H1 (cell line): ENCODE measurements at regions not wholly inside any gene's neighbourhood (a gene's known extent, or its start where the extent isn't known, plus 50 kb on each side); places are given as distances from the start of the nearest gene placed in this dataset.

ENCODE experiments used
- CTCF ChIA-PET: fragments of 300-600 bp; sonication (Branson Sonifier 250); formaldehyde crosslinking; loops from one replicate; lab custom pipeline; 2021; ENCODE audit not compliant: partially characterized antibody; lab: Charles Lee
- POLR2A ChIA-PET: fragments of 300-600 bp; sonication (Branson Sonifier 250); formaldehyde crosslinking; loops from one replicate; lab custom pipeline; 2021; ENCODE audit warnings: inconsistent platforms; ENCODE audit not compliant: partially characterized antibody; lab: Charles Lee
- DNase-seq, 2 experiments: peaks; one replicate each; pipeline versions ENCODE4 v3.0.0 to v3.0.0-alpha.2; 2010 to 2022; ENCODE audit warnings: low spot score in 2 of 2, low read depth in 1 of 2, mixed read lengths in 1 of 2
- FAIRE-seq: peaks from 2 replicates; lab custom pipeline; 2011; peaks lifted over from hg19 to GRCh38; lab: Jason Lieb, UNC
- H2AFZ ChIP-seq: 2 replicates; pipeline ENCODE4 v1.8.1; 2012; ENCODE audit warnings: low read length, inconsistent platforms
- H2AK5ac ChIP-seq: 2 replicates; pipeline ENCODE4 v1.6.1; 2013; ENCODE audit warnings: low read depth, low read length
- H2BK120ac ChIP-seq: replicated peaks from 2 replicates; pipeline ENCODE3; 2013; ENCODE audit warnings: low read depth, low read length, inconsistent platforms
- H2BK12ac ChIP-seq: 2 replicates; pipeline ENCODE4 v1.6.1; 2013; ENCODE audit warnings: low read depth, low read length
- H2BK15ac ChIP-seq: 2 replicates; pipeline ENCODE4 v1.6.1; 2013; ENCODE audit warnings: low read length
- H2BK20ac ChIP-seq: 2 replicates; pipeline ENCODE4 v1.6.1; 2013; ENCODE audit warnings: low read length
- H2BK5ac ChIP-seq: 2 replicates; pipeline ENCODE4 v1.6.1; 2013; ENCODE audit warnings: low read depth, low read length
- H3K14ac ChIP-seq: 2 replicates; pipeline ENCODE4 v1.6.1; 2013; ENCODE audit warnings: inconsistent platforms; ENCODE audit not compliant: insufficient read length
- H3K18ac ChIP-seq: 2 replicates; pipeline ENCODE4 v1.6.1; 2013; ENCODE audit warnings: low read length; ENCODE audit errors: extremely low read depth
- H3K23ac ChIP-seq: 2 replicates; pipeline ENCODE4 v1.6.1; 2013; ENCODE audit warnings: inconsistent platforms; ENCODE audit not compliant: insufficient read length
- H3K23me2 ChIP-seq: 2 replicates; pipeline ENCODE4 v1.6.1; 2013; ENCODE audit warnings: low read depth, low read length
- H3K27ac ChIP-seq: 2 replicates; pipeline ENCODE4 v1.6.1; 2011; ENCODE audit warnings: low read depth, low read length, inconsistent platforms
- H3K27me3 ChIP-seq, 4 experiments: replicated peaks in 1 of 4; 1 replicate in 1 of 4; 2 replicates in 3 of 4; pipeline versions ENCODE4 v1.6.1 to v1.8.1; 2011 to 2013; ENCODE audit warnings: low read length in 3 of 4, mild to moderate bottlenecking in 3 of 4, inconsistent platforms in 2 of 4, mixed read lengths in 2 of 4, moderate library complexity in 1 of 4; ENCODE audit not compliant: control insufficient read depth in 3 of 4, insufficient read depth in 3 of 4; ENCODE audit errors: extremely low read depth in 1 of 4
- H3K36me3 ChIP-seq, 4 experiments: 2 replicates each; pipeline versions ENCODE4 v1.6.1 to v1.8.1; 2011 to 2013; ENCODE audit warnings: mild to moderate bottlenecking in 4 of 4, low read length in 3 of 4, moderate library complexity in 2 of 4, control low read depth in 1 of 4, inconsistent platforms in 1 of 4; ENCODE audit not compliant: insufficient read depth in 4 of 4, control insufficient read depth in 2 of 4
- H3K4ac ChIP-seq: replicated peaks from 2 replicates; pipeline ENCODE3; 2013; ENCODE audit warnings: low read length, low read depth, mixed read lengths, inconsistent platforms; ENCODE audit not compliant: insufficient read length
- H3K4me1 ChIP-seq, 4 experiments: replicated peaks in 1 of 4; 1 replicate in 1 of 4; 2 replicates in 3 of 4; pipeline versions ENCODE4 v1.6.1 to v1.8.1; 2011 to 2013; ENCODE audit warnings: low read length in 3 of 4, inconsistent platforms in 2 of 4, mixed read lengths in 1 of 4; ENCODE audit not compliant: insufficient read depth in 4 of 4, control insufficient read depth in 3 of 4
- H3K4me2 ChIP-seq, 2 experiments: 2 replicates each; pipeline versions ENCODE4 v1.6.1 to v1.8.1; 2011 to 2013; ENCODE audit warnings: low read depth in 2 of 2, low read length in 2 of 2, control low read depth in 1 of 2, inconsistent platforms in 1 of 2, mild to moderate bottlenecking in 1 of 2; ENCODE audit not compliant: insufficient read depth in 1 of 2
- H3K4me3 ChIP-seq, 4 experiments: fragments of 200-600, 300-600 bp in 1 of 4; sonication (generic), shearing (Covaris generic), sonication (Bioruptor Twin) in 1 of 4; 2 replicates each; pipeline versions ENCODE4 v1.5.1 to v1.8.1; 2011 to 2016; ENCODE audit warnings: low read length in 4 of 4, low read depth in 3 of 4, control low read depth in 2 of 4, inconsistent platforms in 2 of 4, mild to moderate bottlenecking in 2 of 4, mixed read lengths in 1 of 4, moderate library complexity in 1 of 4; ENCODE audit not compliant: insufficient read depth in 2 of 4; ENCODE audit errors: extremely low read depth in 1 of 4
- H3K56ac ChIP-seq: replicated peaks from 2 replicates; pipeline ENCODE3; 2013; ENCODE audit warnings: low read depth, mild to moderate bottlenecking, mixed read lengths, low read length, inconsistent platforms; ENCODE audit not compliant: insufficient read length
- H3K79me1 ChIP-seq: 2 replicates; pipeline ENCODE4 v1.6.1; 2013; ENCODE audit warnings: low read depth, low read length, control low read depth
- H3K79me2 ChIP-seq, 2 experiments: 2 replicates each; pipeline versions ENCODE4 v1.6.1 to v1.8.1; 2012 to 2013; ENCODE audit warnings: low read length in 2 of 2, mild to moderate bottlenecking in 2 of 2, inconsistent platforms in 1 of 2; ENCODE audit not compliant: insufficient read depth in 2 of 2, control insufficient read depth in 1 of 2
- H3K9ac ChIP-seq, 4 experiments: replicated peaks in 1 of 4; 1 replicate in 1 of 4; 2 replicates in 3 of 4; pipeline versions ENCODE4 v1.6.1 to v1.8.1; 2011 to 2013; ENCODE audit warnings: low read depth in 3 of 4, low read length in 3 of 4, control low read depth in 2 of 4, mild to moderate bottlenecking in 2 of 4, moderate library complexity in 2 of 4, inconsistent platforms in 1 of 4; ENCODE audit errors: extremely low read depth in 1 of 4
- H3K9me3 ChIP-seq, 2 experiments: 2 replicates each; pipeline versions ENCODE4 v1.6.1 to v1.8.1; 2012 to 2013; ENCODE audit warnings: mild to moderate bottlenecking in 2 of 2, moderate library complexity in 2 of 2, control low read depth in 1 of 2, inconsistent platforms in 1 of 2, low read depth in 1 of 2, low read length in 1 of 2, mixed read lengths in 1 of 2; ENCODE audit not compliant: insufficient read depth in 2 of 2
- H4K20me1 ChIP-seq, 2 experiments: replicated peaks in 1 of 2; 2 replicates each; pipeline versions ENCODE3 to v1.8.1; 2011 to 2013; ENCODE audit warnings: inconsistent platforms in 2 of 2, low read length in 2 of 2, mild to moderate bottlenecking in 1 of 2; ENCODE audit not compliant: insufficient read depth in 2 of 2, control insufficient read depth in 1 of 2
- H4K5ac ChIP-seq: 2 replicates; pipeline ENCODE4 v1.6.1; 2013; ENCODE audit warnings: low read length, low read depth, mixed read lengths, inconsistent platforms; ENCODE audit not compliant: insufficient read length
- H4K8ac ChIP-seq: 2 replicates; pipeline ENCODE4 v1.8.0; 2013; ENCODE audit warnings: mild to moderate bottlenecking, moderate library complexity, low read length, inconsistent platforms; ENCODE audit not compliant: insufficient read depth; ENCODE audit errors: extremely low read depth
- H4K91ac ChIP-seq: replicated peaks from 2 replicates; pipeline ENCODE3; 2013; ENCODE audit warnings: low read length, mixed read lengths, inconsistent platforms; ENCODE audit not compliant: insufficient read length
- BACH1 ChIP-seq: IDR thresholded peaks from 2 replicates; pipeline ENCODE4 v1.6.1; 2012; ENCODE audit warnings: low read length, improper control_type of control experiment
- CBX8 ChIP-seq: fragments of 300-800, 300-1000 bp; sonication (generic); IDR thresholded peaks from 2 replicates; pipeline ENCODE4 v1.7.1; 2016; ENCODE audit warnings: low read depth, low read length, borderline replicate concordance
- CHD2 ChIP-seq: IDR thresholded peaks from 2 replicates; pipeline ENCODE4 v1.6.1; 2012; ENCODE audit warnings: low read length, improper control_type of control experiment
- CREB1 ChIP-seq: IDR thresholded peaks from 2 replicates; pipeline ENCODE4 v1.6.1; 2012; ENCODE audit warnings: inconsistent platforms
- KDM5A ChIP-seq: fragments of 200-600 bp; IDR thresholded peaks from 2 replicates; pipeline ENCODE4 v1.7.1; 2012; ENCODE audit warnings: mild to moderate bottlenecking, low read length, inconsistent platforms, mixed read lengths
- WGBS, 2 experiments: shearing (Covaris generic) in 1 of 2; methylation state at CpG; one replicate each; pipeline versions ENCODE4 v1.1.6 to v1.1.7; 2013 to 2015; ENCODE audit warnings: low lambda C conversion rate in 2 of 2, mixed read lengths in 2 of 2, inconsistent platforms in 1 of 2, low coverage in 1 of 2, missing lambda C conversion rate in 1 of 2; ENCODE audit not compliant: insufficient replicate concordance in 2 of 2, insufficient coverage in 1 of 2, insufficient read length in 1 of 2; ENCODE audit errors: extremely low coverage in 1 of 2, missing lambda C conversion rate in 1 of 2; 5-methylcytosine and 5-hydroxymethylcytosine counted together

DNA sequence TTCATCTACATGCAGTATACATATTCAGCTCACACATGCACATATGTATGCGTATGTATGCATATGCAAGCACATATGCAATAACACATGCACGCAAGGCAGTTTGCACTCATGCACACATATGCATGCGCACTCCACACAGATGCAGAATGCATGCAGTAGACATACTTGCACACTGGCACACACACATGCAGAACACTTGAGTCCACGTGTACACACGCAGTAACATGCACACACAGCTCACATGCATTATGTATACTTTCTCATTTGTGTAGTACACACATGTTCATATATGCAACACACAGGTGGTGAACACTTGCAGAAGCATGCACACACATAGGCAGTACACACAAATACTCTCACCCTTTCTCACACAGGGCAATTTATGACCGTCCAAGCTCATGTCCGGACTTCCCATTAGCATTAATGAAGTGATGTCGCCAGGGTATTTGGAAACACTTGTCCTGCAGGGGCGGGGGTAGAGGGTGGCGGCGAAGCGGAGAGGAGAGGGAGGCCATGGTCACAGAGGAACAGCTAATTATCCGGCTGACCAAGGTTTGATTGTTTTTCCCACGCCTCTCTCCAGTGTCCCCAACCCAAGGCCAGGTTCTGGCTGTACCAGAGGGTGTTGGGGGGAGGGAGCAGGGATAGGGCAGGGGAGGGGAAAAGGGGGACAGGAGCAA lies 91.3 kb downstream of the VEGFA start:
- Histone ChIP-seq H2BK120ac (no peak overlapping the region), H3K4me1 (peaks cover 0 to 8% (median 5%) of the 10 kb centered on the region in 4 experiments; a peak in 4 of 7 replicates), H3K9ac (no peak overlapping the region), H3K18ac (no peak overlapping the region), H3K23ac (no peak overlapping the region), H2BK15ac (no peak overlapping the region), H3K27me3 (no peaks in the 10 kb centered on the region; a peak in 1 of 7 replicates), H3K27ac (no peak overlapping the region), H3K79me1 (no peaks in the 10 kb centered on the region), H3K4ac (no peak overlapping the region), H2BK20ac (no peak overlapping the region), H4K20me1 (peaks cover 0 to 2% of the 10 kb centered on the region in 2 experiments), H3K14ac (no peak overlapping the region), H2BK5ac (no peak overlapping the region), H3K56ac (no peak overlapping the region), H3K4me2 (no peak overlapping the region), H3K36me3 (no peaks in the 10 kb centered on the region), H2BK12ac (no peak overlapping the region), H4K8ac (no peak overlapping the region), H3K79me2 (no peaks in the 10 kb centered on the region; a peak in 1 of 4 replicates), H3K4me3 (no peak overlapping the region), H2AK5ac (no peak overlapping the region), H2AFZ (no peak overlapping the region), H3K23me2 (no peaks in the 10 kb centered on the region), H4K91ac (no peak overlapping the region), H3K9me3 (no peaks in the 10 kb centered on the region), H4K5ac (no peak overlapping the region)
- WGBS, 2 experiments: 87% methylated on average over 14 of the region's 14 CpGs; no CpG with 5 or more reads in 1 of the 2 experiments
- TF ChIP-seq CBX8 (no peak), KDM5A (no peak), BACH1 (no peak), CHD2 (no peak), CREB1 (no peak)
- ChIA-PET POLR2A (interaction anchor here (1.1 to 1.5 kb wide), 3 partner anchors 8 to 20 kb away, joined by 3 read pairs; no protein-coding TSS in a partner anchor), CTCF (interaction anchor here (1.2 to 8.9 kb wide), 10 partner anchors 11 to 218 kb away, joined by 3 to 79 read pairs (median 4); no protein-coding TSS in a partner anchor)
- FAIRE-seq (no peak), DNase-seq (no peak)
